ENCODE measurements at regions not wholly inside any gene's neighbourhood (a gene's known extent, or its start where the extent isn't known, plus 50 kb on each side); places are given as distances from the start of the nearest gene placed in this dataset.

DNA sequence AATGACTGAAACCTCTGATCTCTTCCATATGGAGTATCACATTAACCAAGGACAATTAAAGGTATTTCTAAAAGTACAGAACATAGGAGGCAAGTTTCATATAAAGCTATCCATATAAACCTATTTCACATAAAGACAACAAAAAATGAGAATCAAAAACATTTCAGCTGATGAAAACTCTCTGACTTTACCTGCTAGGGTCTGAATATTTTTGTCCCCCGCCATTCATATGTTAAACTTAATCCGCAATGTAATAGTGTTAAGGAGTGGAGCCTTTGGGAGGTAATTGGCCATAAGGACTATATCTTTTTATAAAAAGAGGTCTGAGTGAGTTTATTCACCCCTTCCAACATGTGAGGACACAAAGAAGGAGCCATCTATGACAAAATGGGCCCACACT lies 788.5 kb downstream of the DTWD2 start:
- Mint-ChIP-seq H3K9me3 (peaks cover 22% of the 10 kb centered on the region), H3K27me3 (ENCODE audit: insufficient read depth) (no peaks in the 10 kb centered on the region), H3K36me3 (ENCODE audit: low read depth) (no peaks in the 10 kb centered on the region), H3K27ac (no peak overlapping the region), H3K4me1 (ENCODE audit: low read depth) (no peaks in the 10 kb centered on the region), H3K4me3 (no peak overlapping the region)
- TF ChIP-seq, protein P1, sequence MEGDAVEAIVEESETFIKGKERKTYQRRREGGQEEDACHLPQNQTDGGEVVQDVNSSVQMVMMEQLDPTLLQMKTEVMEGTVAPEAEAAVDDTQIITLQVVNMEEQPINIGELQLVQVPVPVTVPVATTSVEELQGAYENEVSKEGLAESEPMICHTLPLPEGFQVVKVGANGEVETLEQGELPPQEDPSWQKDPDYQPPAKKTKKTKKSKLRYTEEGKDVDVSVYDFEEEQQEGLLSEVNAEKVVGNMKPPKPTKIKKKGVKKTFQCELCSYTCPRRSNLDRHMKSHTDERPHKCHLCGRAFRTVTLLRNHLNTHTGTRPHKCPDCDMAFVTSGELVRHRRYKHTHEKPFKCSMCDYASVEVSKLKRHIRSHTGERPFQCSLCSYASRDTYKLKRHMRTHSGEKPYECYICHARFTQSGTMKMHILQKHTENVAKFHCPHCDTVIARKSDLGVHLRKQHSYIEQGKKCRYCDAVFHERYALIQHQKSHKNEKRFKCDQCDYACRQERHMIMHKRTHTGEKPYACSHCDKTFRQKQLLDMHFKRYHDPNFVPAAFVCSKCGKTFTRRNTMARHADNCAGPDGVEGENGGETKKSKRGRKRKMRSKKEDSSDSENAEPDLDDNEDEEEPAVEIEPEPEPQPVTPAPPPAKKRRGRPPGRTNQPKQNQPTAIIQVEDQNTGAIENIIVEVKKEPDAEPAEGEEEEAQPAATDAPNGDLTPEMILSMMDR (IDR thresholded peaks at IDR 0.05): no peak
- DNase-seq: no peak

DNA sequence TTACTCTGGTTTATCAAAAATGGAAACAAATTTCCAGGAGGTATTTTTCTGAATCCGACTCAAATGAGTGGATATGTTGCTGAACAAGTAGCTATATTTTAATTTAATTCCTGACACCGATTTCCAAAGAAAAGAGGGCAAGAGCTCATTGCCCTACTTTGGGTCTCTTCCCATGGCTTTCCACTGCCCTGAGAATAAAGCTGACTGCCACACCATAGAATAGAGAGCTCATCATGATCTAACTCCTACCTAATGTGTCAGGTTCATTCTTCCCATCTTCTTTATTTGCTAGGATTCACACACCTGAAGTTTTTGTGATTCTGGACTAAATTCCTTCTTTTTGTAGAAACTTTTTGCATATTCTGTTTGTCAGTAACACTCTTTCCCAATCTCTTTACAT lies 792.1 kb downstream of the DTWD2 start:
- no peak overlapping the region for H3K4me3 Mint-ChIP-seq
- no peak overlapping the region for H3K27ac Mint-ChIP-seq
- DNase-seq: no peak
- no peaks in the 10 kb centered on the region for H3K4me1 Mint-ChIP-seq (ENCODE audit: low read depth)
- H3K9me3 Mint-ChIP-seq: peaks cover 14% of the 10 kb centered on the region
- H3K36me3 Mint-ChIP-seq (ENCODE audit: low read depth): no peaks in the 10 kb centered on the region
- TF ChIP-seq, protein P1 (IDR thresholded peaks at IDR 0.05): no peak
- H3K27me3 Mint-ChIP-seq (ENCODE audit: insufficient read depth): no peaks in the 10 kb centered on the region

DNA sequence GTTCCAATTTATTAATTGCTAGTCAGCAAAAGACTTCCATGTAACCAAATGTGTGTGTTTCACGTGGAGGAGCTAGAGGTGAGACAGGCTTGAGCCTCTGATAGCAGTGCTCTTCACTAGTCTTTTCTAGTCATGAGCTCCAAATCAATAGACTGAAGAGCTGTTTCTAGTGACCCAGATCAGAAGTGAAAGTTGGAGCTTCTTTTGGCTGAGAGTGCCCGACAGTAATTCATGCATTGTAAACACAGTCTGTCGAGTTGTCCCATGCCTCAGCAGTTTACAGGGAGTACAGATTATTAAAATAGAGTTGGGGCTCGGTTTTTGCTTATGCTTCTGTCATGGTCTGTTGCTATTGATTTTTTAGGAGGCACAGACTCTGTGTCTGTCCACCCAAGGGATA lies 793.1 kb downstream of the DTWD2 start:
- Mint-ChIP-seq H3K9me3 (peaks cover 14% of the 10 kb centered on the region), H3K4me1 (ENCODE audit: low read depth) (no peaks in the 10 kb centered on the region), H3K27me3 (ENCODE audit: insufficient read depth) (no peaks in the 10 kb centered on the region), H3K4me3 (no peak overlapping the region), H3K36me3 (ENCODE audit: low read depth) (no peaks in the 10 kb centered on the region), H3K27ac (no peak overlapping the region)
- TF ChIP-seq, protein P1 (IDR thresholded peaks at IDR 0.05): no peak
- DNase-seq: no peak

DNA sequence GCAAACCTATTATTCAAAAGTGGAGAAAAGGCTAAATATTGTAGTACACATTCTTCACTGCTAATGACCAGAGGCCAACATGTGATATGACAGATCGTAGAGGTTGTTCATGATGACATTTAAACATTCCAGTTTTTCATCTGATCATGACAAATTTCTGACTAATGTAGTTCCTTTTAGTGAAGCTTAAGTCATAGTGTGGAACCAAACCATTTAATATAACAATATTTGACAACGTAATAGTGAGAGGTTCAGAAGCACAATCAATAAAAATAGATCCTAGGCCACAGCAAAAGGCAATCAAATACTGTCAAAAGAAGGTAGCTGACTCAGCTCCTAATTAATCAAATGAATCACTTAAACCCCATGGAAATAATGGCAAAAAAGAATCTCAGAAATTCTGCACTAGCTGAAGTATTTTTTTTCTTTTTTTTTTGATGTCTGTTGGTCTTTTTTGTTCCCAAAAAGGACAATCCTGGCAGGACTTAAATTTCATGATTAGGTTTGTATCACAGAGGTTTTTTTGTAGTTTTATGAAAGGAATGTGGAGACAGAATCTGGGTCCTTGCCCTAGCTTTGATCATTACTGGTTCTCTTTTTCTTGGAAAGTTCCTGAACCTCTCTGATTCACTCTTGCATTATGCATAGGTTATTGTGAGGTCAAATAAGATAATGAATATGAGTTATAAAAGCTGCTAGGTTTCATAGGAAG lies 795.0 kb downstream of the DTWD2 start:
- Mint-ChIP-seq H3K27ac (no peak overlapping the region), H3K27me3 (ENCODE audit: insufficient read depth) (no peaks in the 10 kb centered on the region), H3K4me3 (no peak overlapping the region), H3K9me3 (peaks cover 13% of the 10 kb centered on the region), H3K36me3 (ENCODE audit: low read depth) (no peaks in the 10 kb centered on the region), H3K4me1 (ENCODE audit: low read depth) (no peaks in the 10 kb centered on the region)
- no peak for DNase-seq
- TF ChIP-seq, protein P1 (IDR thresholded peaks at IDR 0.05): no peak

DNA sequence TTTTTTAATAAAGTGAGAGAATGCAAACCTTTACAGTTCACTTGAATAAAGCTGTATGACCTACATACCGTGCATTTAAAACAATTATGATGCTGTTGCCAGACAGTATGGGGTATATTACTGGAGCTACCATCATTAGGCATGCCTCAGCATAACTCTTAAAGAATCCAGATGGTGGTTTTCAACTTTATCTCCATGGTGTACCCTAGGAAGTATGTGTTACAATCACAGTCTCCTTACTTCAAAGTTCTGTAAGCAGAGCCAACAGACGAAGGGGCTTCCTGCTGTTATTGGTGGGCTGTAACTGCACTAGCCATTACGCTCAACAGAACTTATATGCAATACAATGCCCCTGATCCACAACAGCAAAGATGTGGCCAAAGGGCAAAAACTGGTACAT lies 803.3 kb downstream of the DTWD2 start:
- H3K36me3 Mint-ChIP-seq (ENCODE audit: low read depth): no peaks in the 10 kb centered on the region
- TF ChIP-seq, protein P1 (IDR thresholded peaks at IDR 0.05): no peak
- peaks cover 10% of the 10 kb centered on the region for H3K9me3 Mint-ChIP-seq
- H3K4me1 Mint-ChIP-seq (ENCODE audit: low read depth): no peaks in the 10 kb centered on the region
- DNase-seq: no peak
- no peak overlapping the region for H3K4me3 Mint-ChIP-seq
- H3K27ac Mint-ChIP-seq: no peak overlapping the region
- H3K27me3 Mint-ChIP-seq (ENCODE audit: insufficient read depth): no peaks in the 10 kb centered on the region

Measured in HFFc6 (cell line).